IMR-90 (cell line): ENCODE measurements at regions not wholly inside any gene's neighbourhood (a gene's known extent, or its start where the extent isn't known, plus 50 kb on each side); places are given as distances from the start of the nearest gene placed in this dataset.

Experiments used
- BHLHE40 ChIP-seq: fragments of 150-350 bp; IDR thresholded peaks from 2 replicates; pipeline ENCODE4 v1.6.1; 2016; ENCODE audit warnings: mild to moderate bottlenecking, low read depth, low read length
- ELK1 ChIP-seq: fragments of 150-350 bp; IDR thresholded peaks from 2 replicates; pipeline ENCODE4 v1.6.1; 2016; ENCODE audit warnings: low read depth, mild to moderate bottlenecking, low read length, moderate library complexity, borderline replicate concordance
- FOS ChIP-seq: fragments of 150-350 bp; IDR thresholded peaks from 2 replicates; pipeline ENCODE4 v1.6.1; 2016; ENCODE audit warnings: low read depth, low read length
- NFE2L2 ChIP-seq: fragments of 150-350 bp; IDR thresholded peaks from 2 replicates; pipeline ENCODE4 v1.6.1; 2016; ENCODE audit warnings: low read depth, mild to moderate bottlenecking, low read length
- POLR2A ChIP-seq: IDR thresholded peaks from 2 replicates; pipeline ENCODE4 v1.6.1; 2012; ENCODE audit warnings: mild to moderate bottlenecking, low read depth, low read length
- RCOR1 ChIP-seq: IDR thresholded peaks from 2 replicates; pipeline ENCODE4 v1.6.1; 2012; ENCODE audit warnings: mild to moderate bottlenecking, low read length, improper control_type of control experiment; ENCODE audit not compliant: insufficient replicate concordance
- SMC3 ChIP-seq: fragments of 150-350 bp; IDR thresholded peaks from 2 replicates; pipeline ENCODE4 v1.6.1; 2016; ENCODE audit warnings: low read depth, mild to moderate bottlenecking, antibody characterized with exemption, low read length, moderate library complexity
- USF2 ChIP-seq: fragments of 150-350 bp; IDR thresholded peaks from 2 replicates; pipeline ENCODE4 v1.6.1; 2017; ENCODE audit warnings: mild to moderate bottlenecking, antibody characterized with exemption, low read length, low read depth
- TF ChIP-seq, protein P1 (sequence below): conservative IDR thresholded peaks from 2 replicates; pipeline ENCODE4 v1.5.1; 2012; ENCODE audit warnings: mild to moderate bottlenecking, low read depth, low read length, improper control_type of control experiment

- TF ChIP-seq, protein P1, sequence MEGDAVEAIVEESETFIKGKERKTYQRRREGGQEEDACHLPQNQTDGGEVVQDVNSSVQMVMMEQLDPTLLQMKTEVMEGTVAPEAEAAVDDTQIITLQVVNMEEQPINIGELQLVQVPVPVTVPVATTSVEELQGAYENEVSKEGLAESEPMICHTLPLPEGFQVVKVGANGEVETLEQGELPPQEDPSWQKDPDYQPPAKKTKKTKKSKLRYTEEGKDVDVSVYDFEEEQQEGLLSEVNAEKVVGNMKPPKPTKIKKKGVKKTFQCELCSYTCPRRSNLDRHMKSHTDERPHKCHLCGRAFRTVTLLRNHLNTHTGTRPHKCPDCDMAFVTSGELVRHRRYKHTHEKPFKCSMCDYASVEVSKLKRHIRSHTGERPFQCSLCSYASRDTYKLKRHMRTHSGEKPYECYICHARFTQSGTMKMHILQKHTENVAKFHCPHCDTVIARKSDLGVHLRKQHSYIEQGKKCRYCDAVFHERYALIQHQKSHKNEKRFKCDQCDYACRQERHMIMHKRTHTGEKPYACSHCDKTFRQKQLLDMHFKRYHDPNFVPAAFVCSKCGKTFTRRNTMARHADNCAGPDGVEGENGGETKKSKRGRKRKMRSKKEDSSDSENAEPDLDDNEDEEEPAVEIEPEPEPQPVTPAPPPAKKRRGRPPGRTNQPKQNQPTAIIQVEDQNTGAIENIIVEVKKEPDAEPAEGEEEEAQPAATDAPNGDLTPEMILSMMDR: no peak
- TF ChIP-seq BHLHE40 (no peak), ELK1 (no peak), SMC3 (no peak), POLR2A (no peak), FOS (no peak), USF2 (no peak), RCOR1 (no peak), NFE2L2 (no peak)
Observed at GRCh38 chr4:163804001-163804400, 309.5 kb downstream of the TMA16 start.
